ENCODE measurements at regions not wholly inside any gene's neighbourhood (a gene's known extent, or its start where the extent isn't known, plus 50 kb on each side); places are given as distances from the start of the nearest gene placed in this dataset.
A peak's percentile ranks its signal among the peaks of the same experiment; 100 is the strongest.
"Not testable (repeated sequence)": the region's sequence is repeated elsewhere in the genome, so short reads cannot be mapped to it uniquely, and the experiment has no call there.

DNA sequence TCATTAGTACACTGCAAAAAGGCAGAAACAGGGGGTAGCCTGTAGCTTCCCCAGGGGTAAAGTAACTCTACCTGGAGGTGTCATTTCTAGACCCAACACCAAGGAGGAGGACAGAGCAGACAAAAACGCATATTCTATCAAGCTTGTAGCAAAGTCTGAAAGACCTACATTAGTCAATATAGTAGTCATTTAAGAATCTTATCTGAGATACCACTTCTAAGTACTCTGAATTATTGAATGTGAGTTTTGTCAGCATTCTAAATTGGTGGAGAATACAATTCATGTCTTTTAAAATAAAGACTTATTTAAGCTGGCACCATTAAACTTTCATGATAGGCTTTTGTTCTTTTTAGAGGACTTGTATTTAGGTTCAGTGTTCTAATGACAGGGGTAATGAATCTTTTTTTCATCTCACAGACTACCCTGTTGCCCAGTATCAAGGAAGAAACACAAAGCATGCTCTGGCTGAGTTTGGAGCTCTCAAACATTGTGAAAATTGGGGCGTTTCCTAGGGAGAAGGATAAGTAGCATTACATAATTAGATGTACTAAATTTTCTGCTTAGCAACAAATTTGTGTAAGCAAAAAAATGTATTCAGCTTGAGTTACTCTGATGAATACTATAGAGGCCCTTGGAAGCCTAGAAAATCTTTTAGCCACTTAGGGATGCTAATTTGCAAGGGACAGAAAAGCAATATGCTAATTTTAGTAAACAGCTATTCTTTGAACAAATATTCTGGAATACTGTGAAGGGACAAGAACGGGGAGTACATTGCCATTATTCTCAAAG, 255.4 kb upstream of the HSF2 start:
- no peak for DNase-seq

DNA sequence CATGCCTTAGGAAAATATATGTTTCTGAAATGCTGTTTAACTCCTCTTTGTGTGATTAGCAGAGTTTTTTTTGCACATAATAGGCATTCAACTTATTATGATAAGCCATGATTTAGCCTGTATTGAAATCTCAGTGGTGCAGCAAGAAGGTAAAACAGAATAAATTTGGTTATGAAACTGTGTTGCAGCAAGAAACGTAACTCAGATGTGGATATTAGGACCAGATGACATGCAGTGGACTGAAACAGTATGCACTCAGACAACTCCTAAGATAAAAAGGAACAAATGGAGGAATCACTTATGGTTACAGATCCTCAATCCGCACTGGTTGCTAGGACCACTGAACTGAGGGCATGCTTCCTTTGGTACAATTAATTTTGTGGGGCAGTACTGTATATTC, 254.2 kb upstream of the HSF2 start:
- DNase-seq, result no peak

DNA sequence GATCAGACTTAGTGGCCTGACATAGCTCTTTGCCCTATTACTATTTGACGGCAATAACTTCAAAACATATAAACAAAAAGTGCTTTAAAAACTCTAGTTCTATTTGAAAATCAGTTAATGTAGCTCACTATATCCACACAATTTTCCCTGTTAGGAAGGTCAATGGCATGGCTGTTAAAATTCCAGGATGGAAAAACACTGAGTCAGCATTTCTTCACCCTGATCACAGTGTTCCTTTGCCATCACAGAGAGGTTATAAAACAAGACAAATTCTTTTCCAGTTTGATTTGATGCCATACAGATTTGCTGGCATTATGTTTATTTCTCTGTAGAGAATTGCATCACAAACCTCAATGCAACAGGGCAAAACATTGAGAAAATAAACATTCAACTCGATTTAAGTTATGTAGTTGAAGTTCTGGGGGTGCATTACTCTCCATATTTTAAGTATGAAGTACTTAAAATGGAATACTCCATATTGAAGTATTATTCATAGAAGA, 253.7 kb upstream of the HSF2 start:
- no peak for DNase-seq

DNA sequence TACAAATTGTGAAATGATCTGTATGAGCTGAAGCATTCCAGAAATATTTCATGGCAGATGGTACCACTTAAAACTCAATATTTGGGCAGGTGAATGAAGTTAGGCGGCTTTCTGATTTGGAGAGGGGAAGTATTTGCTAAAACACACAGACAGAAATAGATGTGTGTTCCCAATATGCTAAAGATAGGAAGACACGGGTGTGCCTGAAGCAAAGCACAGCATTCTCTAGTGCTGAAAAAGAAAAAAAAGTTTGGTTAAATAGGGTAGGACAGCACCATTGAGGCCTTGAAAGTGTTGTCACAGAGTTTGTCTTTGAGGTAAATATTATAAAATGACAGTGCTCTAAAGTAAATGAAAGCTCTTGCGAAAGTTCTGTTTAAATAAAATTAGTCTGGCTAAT, 252.2 kb upstream of the HSF2 start:
- no peak for DNase-seq

DNA sequence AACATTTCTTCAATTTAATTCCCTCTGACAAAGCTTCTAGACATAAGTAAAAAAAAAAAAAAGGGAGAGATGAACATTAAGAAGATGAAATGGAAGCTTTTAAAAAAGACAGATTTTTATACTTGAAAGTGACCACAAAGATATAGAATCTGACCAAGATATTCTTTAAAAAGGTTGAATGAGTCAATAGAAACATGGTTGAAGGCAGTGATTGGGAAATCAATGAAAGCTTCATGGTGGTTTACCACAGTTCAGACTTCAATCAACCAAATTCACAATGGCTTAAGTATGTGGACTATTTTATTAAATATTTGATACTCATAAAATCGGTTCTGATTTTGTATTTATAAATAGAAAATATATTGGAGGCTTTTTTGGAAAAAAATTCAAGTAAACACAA, 248.4 kb upstream of the HSF2 start:
- no peak for DNase-seq

DNA sequence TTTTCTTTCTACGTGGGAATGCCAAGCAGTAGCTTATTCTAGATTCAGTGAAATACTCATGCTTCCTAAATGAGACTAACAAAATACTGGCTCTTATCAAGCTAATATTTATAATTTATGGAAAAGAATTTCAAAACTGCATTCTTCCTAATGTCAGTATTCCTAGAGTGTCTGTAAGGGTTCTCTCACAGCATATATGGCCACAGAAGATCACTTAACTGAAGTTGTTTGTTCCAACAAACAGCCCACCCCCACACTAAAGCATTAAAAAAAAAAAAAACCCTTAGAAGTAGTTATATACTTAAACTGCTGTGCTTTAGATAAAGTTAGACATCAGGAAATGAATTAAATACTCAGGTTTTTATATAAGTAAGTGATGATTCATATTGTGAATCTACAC, 247.7 kb upstream of the HSF2 start:
- DNase-seq, result no peak

DNA sequence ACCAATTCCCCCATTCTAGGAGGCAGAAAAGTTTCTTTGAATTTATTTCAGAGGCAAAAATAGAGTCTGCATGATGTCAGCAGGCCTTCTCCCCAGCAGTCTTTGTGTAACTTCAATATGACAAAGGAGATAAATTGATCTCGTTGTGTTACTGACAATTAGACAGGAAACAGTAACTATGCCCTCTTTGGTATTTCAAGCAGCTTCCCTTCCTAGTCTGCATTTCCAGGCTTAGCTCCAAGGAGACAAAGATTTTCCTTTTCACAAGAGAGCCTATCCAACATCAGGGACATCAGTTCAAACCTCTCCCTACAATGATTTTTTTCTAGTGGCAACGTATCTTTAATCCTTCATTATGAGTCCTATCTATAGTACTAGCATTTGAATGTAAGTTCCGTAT, 245.9 kb upstream of the HSF2 start:
- no peak for DNase-seq

DNA sequence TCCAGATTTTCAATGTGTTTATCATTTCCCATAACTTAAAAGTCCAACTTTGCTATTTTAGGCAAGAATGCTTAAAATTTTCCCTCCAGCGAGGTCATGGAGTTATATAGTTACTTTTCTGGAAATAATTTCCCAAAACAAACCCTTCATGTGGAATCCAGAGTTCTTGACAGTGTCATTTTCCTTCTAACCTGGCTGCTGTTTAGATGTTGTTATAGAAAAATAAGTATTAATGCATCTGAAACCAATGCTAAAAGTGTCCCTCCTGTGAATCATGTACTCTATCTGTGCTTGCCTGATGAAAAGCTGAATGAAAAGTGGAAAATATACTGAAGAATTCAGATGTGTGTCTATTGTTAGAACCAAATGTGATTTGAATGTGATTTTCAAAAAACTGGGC, 245.3 kb upstream of the HSF2 start:
- no peak for DNase-seq

DNA sequence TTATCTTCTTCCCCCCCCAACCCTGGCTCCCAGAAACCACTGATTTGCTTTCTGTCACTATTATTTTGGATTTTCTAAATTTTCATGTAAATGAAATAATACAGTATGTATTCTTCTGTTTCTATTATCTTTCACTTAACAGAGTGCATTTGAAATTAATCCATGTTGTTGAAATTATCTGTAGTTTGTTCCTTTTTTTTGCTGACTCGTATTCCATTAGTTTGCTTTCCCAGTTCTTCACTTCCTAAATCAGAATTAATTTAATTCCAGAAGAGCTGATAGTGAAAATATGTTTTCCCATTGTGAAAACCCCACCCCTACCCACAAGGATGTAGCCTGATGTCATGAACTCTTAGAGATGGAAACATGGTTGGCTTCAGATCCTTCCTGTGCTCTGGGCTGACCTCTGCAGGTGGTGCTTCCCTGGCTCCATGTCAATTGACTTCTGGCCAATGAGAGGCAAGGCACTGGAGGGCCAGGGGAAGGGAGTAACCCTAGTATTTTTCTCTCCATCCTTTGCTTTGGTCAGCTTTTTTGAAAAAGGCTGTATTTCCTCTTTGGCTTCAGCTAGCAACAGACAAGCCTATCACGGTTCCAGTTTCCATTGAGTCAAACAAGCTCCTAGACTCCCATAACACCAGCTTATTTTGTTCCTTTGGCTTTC, 244.4 kb upstream of the HSF2 start:
- no peak for DNase-seq

DNA sequence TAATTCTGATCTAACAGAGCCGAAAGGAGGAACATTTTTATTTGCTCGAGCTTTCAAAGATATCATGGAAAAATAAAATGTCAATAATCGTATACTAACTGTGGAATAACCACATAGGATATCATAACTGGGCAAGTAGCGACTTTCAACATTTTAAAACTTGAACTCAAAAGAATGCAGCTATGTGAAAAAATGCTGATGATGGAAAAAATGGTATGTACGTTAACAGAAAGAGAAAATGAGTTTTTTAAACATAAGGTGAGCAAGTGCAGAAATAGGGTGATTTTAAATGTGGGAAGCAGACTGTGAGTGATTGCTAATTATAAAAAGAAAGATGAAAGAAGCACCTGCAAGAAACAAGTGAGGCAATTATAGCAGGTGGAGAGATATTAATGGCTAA, 238.3 kb upstream of the HSF2 start:
- DNase-seq, result no peak

DNA sequence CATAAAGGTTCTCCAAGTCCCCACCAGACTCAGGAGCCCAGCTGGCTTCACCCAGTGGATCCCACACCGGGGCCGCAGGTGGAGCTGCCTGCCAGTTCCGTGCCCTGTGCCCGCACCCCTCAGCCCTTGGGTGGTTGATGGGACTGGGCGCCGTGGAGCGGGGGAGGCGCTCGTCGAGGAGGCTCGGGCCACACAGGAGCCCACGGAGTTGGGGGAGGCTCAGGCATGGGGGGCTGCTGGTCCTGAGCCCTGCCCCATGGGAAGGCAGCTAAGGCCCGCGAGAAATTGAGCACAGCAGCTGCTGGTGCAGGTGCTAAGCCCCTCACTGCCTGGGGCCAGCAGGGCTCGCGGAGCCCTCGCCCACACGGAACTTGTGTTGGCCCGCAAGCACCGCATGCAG, 234.4 kb upstream of the HSF2 start:
- DNase-seq, result no peak

DNA sequence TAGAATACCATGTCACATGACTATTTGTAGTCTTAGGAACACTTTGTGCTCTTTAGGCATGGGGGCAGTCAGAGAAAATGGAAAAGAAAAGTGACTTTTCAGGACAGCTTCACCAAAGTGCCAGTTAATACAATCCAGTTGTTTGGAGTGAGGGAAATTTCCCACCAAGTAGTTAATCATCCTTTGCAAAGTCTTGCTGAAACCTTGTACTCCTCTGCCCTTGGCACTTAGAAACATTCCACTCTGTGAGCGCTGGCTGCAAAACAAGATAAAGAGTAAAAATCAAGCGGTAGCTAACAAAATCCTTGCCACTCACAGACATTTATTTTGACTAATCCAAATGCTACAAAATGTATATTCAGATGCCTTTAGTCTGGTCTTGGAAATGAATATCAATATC, 229.2 kb upstream of the HSF2 start:
- DNase-seq, result no peak

DNA sequence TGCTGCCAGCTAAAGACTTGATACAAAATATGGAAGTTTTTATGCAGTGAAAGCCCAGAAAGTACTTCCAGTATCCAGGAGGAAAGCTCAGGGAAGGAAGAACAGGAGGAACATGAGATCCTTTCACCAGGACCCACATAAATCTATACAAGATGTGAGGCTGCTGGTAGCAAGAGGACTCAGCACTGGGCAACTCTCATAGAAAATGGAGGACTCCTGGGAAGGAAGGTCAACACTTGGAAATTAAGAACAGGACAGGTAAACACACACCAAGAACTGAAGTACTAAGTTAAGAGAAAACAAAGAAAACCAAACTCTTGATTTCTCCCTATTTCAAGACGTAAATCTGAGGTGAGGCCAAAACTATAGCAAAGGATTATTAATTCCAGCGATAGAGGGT, 220.5 kb upstream of the HSF2 start:
- no peak for DNase-seq

DNA sequence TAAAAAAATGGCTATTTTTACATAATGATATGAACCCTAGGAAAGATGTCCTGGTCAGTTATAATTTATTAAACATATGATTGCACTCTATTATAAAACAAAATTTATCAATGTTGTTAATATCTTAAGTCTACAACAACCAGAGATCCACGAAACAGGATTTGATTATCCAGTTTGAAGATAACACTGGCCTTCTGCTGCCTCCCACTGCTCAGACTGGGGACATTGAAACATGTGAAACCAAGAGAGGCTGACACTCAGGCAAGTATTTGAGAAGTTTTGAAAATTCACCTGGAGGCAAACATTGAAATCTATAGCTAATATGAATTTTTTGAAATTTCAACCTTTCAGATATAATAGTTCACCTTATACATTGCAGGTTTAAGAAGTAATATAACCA, 219.3 kb upstream of the HSF2 start:
- DNase-seq, result peak; percentile 20

DNA sequence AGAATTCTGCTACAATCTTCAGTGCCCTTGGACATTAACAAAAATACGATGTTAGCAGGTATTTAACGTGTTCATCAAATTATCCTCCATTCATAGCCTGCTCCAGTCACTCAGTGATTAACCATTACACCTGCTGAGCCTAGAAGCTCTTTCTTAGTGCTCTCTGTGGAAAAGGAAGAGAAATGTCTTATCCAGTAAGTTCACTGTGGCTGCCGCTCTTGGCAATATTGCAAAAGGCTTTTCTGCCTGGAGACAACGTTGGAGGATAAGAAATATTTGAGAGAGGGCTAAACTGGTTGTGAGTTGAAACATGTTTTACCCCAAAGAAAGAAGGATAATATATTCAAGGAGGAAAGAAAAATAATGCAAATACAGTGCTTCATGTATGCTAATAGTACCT, 217.4 kb upstream of the HSF2 start:
- no peak for DNase-seq

DNA sequence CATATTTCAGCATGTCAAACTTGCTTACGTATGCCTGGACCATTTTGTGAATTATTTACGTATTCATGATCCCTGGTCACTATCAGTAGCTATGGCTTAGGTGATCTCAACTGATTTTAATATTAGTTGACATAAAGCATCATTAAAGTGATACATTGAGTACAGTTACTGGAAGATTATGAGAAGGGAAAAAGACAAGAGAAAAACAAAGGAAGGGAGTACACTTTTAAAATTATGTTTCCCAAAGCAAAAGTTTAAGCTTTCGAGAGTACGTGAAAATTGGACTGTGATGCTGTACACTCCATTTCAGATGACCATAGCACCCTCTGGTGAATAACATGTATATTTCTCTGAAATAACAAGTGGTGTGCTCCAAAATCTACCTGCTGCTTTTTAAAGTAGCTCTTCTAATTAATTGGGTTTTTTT, 215.0 kb upstream of the HSF2 start:
- DNase-seq, result peak; percentile 27

DNA sequence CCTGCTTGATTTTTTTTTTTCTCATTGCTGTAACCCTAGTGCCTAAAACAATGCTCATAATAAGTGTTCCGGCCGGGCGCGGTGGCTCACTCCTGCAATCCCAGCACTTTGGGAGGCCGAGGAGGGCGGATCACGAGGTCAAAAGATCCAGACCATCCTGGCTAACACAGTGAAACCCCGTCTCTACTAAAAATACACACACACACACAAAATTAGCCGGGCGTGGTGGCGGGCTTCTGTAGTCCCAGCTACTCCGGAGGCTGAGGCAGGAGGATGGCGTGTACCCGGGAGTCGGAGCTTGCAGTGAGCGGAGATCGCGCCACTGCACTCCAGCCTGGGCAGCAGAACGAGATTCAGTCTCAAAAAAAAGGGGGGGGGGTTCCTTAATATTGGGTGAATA, 214.0 kb upstream of the HSF2 start:
- DNase-seq, result not testable (repeated sequence)

DNA sequence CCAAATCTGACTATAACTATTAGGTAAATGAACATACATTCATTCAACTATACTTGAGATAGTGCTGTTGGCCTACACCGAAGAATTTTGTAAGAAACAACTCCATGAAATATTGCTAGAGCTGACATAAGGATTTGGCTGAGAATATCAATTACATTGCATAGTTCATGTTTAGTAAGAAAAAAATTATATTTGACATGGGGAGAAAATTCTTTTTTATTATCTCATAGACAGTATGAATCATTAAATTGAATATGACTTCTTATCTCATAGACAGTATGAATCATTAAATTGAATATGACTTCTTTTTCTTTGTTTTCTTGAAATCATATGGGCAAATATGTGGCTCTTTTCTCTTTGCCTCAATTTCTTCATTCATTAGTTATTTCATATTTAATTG, 212.3 kb upstream of the HSF2 start:
- no peak for DNase-seq

DNA sequence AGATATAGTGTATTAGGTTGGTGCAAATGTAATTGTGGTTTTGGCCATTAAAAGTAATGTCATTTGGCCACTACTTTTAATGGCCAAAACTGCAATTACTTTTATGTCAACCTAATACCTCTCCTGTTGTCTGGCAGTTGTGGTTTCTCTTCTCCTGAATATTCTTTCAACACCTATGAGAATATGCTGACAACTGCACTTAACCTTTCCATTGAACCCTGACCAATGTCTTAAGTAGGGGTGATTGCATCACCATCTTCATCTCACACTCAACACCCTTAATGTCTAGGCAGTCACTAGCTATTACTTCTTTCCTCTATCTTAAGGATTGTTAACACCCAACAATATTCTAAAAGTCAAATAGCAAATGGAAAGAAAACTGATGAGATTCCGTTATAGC, 200.5 kb upstream of the HSF2 start:
- no peak for DNase-seq

DNA sequence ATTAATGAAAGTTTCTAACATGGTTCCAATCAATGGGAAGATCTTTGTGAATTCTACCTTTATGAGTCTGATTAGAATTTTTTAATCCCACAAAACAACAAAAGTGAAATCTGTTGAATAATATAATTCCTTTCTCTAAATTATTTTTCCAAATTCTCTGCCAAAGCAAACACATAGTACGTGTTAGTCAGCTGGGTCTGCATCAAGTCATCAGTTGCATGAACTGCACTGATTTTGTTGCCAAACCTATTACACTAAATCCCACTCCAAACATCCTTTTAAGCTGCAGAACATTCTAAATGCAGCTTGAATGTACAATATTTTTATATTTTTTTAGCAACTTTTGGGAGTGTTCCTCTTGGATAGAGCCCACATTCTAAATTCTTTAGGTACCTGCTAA, 199.0 kb upstream of the HSF2 start:
- no peak for DNase-seq

DNA sequence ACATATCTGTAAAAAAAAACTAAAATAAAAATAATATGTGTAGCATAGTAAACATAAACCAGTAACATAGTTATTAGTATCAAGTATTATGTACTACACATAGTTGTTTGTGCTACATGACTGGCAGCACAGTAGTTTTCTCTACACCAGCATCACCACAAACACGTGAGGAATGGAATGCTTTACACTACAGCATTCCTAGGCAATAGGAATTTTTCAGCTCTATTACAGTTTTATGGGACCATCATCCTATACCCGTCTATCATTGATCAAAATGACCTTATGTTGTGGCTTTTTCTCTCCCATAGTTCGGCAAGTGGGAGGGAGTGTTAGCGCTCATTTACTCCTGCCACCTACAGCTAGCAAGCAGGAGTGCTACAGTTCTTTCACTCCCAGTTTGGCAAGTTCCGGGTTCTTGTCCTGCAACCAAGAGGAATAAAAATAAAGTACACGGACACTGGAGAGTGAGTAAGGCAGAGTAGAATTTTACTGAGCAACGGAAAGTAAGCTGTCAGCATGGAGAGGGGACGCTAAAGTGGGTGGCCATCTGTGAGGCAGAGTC, 196.8 kb upstream of the HSF2 start:
- DNase-seq, result peak; percentile 31

DNA sequence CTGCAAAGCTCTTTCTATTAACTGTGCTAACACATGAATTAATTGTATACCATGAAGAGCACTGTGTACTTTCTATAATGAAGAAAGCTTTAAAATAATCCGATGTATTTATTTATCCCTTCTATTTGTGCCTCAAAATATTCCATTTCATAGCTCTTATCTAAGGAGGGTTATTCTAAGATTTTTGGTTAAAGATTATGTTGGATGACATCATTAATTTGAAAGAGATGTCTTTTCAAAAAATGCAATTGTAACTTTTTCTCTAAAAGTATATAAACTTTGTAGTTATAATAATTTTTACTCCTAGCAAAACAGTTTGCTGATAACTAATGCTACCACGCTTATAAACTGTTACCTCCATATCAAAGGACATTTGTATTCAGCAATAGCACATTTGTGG, 192.4 kb upstream of the HSF2 start:
- no peak for DNase-seq

DNA sequence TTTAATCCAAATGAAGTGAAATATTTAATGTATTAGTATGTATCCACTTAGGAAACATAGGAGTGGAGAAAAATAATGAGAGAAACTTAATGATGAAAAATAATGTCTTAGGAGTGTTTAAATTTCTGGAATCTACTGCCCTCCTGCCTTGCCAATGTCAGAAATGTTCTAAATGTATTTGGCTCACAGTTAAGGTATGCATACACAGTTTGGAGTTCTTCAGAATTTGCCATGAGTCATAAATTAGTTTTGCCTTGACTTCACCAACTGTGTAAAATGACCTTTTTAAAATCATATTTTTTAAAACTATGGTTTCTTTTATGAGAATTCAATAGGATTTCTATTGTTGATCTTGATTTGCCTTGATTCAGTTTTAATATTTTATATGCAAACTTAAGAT, 191.7 kb upstream of the HSF2 start:
- peak; percentile 58 for DNase-seq

DNA sequence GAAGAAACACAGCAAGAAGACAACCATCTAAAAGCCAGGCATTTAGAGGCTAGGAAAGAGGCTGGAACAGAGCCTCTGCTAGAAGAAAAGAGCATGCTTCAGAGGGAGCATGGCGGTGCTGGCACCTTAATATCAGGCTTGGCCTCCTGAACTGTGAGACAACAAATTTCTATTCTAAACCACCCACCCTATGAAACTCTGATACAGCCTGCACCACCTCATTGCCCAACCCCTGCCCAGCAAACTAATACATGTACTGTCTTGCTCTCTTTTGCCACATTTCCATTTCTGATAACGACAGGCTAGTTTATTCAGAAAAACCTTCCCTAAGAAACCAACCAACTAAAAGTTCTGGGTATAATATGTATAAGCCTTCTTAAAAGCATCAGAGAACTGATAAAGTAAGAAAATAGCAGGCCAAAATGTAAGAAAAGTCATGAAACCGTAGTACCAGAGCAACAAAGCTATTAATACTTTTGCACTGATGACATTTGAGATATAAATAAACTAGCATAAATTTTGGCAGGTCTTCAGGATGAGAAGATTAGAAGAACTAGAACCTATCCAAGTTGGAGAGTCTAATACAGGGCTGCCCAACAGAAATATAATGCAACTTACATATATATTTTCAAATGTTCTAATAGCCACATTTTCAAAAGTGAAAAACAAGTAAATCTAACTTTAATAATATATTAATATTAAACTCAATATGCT, 184.7 kb upstream of the HSF2 start:
- DNase-seq, result no peak

Data from HCEC 1CT (cell line).